ENCODE measurements at regions not wholly inside any gene's neighbourhood (a gene's known extent, or its start where the extent isn't known, plus 50 kb on each side); places are given as distances from the start of the nearest gene placed in this dataset.

DNA sequence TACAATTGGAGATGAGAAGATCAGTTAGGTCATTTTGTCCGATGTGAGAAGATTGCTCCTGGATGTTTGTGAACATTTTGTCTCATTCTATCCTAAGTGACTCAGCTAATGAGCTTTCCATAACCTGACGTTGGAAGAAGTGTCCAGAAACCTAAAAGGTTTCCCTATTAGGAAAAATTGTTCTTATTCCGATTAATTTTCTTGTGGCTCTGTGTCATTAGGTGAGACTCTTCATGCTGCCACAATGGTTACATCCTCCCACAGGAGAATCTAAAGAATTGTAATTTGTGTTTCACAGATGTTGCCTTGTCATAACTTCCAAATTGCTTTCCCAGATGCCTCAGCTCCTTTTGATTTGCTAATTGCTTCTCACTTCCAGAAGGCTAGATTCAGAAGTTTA lies 261.0 kb upstream of the APCDD1 start:
- ChIA-PET RAD21 (ENCODE audit: low non-redundant PET in 1 of 2, low total read pairs in 2 of 2, uncharacterized antibody in 2 of 2, unreplicated experiment in 2 of 2) (no interaction called here), CTCF (no interaction called here), POLR2A (no interaction called here)
- Histone ChIP-seq H3K27ac (ENCODE audit: low read depth, low read length) (no peak overlapping the region), H3K9me3 (ENCODE audit: control insufficient read depth in 1 of 2, insufficient read depth in 1 of 2, low read depth in 1 of 2, low read length in 2 of 2) (no peaks in the 10 kb centered on the region), H3K9ac (ENCODE audit: low read length) (no peak overlapping the region), H4K20me1 (ENCODE audit: insufficient read depth) (no peaks in the 10 kb centered on the region), H3K36me3 (ENCODE audit: control insufficient read depth in 1 of 2, insufficient read depth in 2 of 2, low read length in 2 of 2) (no peaks in the 10 kb centered on the region), H3K4me1 (ENCODE audit: control insufficient read depth in 1 of 2, insufficient read depth in 2 of 2, low read length in 2 of 2) (peaks cover 0 to 4% of the 10 kb centered on the region in 2 experiments; a peak in 1 of 4 replicates), H3K9me2 (ENCODE audit: insufficient read depth) (no peaks in the 10 kb centered on the region), H3K4me3 (replicated peaks in 1 of 2; ENCODE audit: low read depth in 1 of 2, low read length in 2 of 2) (no peak overlapping the region), H2AFZ (ENCODE audit: low read depth, low read length, poor library complexity, severe bottlenecking) (no peak overlapping the region), H3K4me2 (ENCODE audit: low read length) (no peak overlapping the region), H3K79me2 (ENCODE audit: insufficient read depth, low read length) (no peaks in the 10 kb centered on the region), H3K27me3 (ENCODE audit: insufficient read depth, low read length) (no peaks in the 10 kb centered on the region)
- TF ChIP-seq, protein P1, sequence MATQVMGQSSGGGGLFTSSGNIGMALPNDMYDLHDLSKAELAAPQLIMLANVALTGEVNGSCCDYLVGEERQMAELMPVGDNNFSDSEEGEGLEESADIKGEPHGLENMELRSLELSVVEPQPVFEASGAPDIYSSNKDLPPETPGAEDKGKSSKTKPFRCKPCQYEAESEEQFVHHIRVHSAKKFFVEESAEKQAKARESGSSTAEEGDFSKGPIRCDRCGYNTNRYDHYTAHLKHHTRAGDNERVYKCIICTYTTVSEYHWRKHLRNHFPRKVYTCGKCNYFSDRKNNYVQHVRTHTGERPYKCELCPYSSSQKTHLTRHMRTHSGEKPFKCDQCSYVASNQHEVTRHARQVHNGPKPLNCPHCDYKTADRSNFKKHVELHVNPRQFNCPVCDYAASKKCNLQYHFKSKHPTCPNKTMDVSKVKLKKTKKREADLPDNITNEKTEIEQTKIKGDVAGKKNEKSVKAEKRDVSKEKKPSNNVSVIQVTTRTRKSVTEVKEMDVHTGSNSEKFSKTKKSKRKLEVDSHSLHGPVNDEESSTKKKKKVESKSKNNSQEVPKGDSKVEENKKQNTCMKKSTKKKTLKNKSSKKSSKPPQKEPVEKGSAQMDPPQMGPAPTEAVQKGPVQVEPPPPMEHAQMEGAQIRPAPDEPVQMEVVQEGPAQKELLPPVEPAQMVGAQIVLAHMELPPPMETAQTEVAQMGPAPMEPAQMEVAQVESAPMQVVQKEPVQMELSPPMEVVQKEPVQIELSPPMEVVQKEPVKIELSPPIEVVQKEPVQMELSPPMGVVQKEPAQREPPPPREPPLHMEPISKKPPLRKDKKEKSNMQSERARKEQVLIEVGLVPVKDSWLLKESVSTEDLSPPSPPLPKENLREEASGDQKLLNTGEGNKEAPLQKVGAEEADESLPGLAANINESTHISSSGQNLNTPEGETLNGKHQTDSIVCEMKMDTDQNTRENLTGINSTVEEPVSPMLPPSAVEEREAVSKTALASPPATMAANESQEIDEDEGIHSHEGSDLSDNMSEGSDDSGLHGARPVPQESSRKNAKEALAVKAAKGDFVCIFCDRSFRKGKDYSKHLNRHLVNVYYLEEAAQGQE (IDR thresholded peaks at IDR 0.05; ENCODE audit: low read depth) = no peak
- TF ChIP-seq POLR2A (IDR thresholded peaks at IDR 0.05; ENCODE audit: borderline replicate concordance, extremely low read depth, insufficient read depth, insufficient read length) (no peak), JUND (IDR thresholded peaks at IDR 0.05) (no peak), EGR1 (IDR thresholded peaks at IDR 0.05; ENCODE audit: low read depth) (no peak), POLR2AphosphoS5 (IDR thresholded peaks at IDR 0.05; ENCODE audit: low read depth, low read length) (no peak), TCF7L2 (IDR thresholded peaks at IDR 0.05; ENCODE audit: borderline replicate concordance, extremely low read depth, insufficient read depth, insufficient read length) (no peak), EZH2phosphoT487 (IDR thresholded peaks at IDR 0.05; ENCODE audit: borderline replicate concordance) (no peak), YY1 (IDR thresholded peaks at IDR 0.05; ENCODE audit: extremely low read depth, insufficient replicate concordance, low read depth, low read length) (no peak), ZNF274 (IDR thresholded peaks at IDR 0.05; ENCODE audit: low read depth, low read length) (no peak), EZH2 (IDR thresholded peaks at IDR 0.05) (no peak), RAD21 (IDR thresholded peaks at IDR 0.05; ENCODE audit: low read depth) (no peak)
- TF ChIP-seq, protein P2, sequence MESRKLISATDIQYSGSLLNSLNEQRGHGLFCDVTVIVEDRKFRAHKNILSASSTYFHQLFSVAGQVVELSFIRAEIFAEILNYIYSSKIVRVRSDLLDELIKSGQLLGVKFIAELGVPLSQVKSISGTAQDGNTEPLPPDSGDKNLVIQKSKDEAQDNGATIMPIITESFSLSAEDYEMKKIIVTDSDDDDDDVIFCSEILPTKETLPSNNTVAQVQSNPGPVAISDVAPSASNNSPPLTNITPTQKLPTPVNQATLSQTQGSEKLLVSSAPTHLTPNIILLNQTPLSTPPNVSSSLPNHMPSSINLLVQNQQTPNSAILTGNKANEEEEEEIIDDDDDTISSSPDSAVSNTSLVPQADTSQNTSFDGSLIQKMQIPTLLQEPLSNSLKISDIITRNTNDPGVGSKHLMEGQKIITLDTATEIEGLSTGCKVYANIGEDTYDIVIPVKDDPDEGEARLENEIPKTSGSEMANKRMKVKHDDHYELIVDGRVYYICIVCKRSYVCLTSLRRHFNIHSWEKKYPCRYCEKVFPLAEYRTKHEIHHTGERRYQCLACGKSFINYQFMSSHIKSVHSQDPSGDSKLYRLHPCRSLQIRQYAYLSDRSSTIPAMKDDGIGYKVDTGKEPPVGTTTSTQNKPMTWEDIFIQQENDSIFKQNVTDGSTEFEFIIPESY (IDR thresholded peaks at IDR 0.05; ENCODE audit: extremely low read depth, insufficient replicate concordance, low read length) = no peak
- TF ChIP-seq, protein P3, sequence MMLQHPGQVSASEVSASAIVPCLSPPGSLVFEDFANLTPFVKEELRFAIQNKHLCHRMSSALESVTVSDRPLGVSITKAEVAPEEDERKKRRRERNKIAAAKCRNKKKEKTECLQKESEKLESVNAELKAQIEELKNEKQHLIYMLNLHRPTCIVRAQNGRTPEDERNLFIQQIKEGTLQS (IDR thresholded peaks at IDR 0.05) = no peak
- DNase-seq (ENCODE audit: low read depth, low spot score) = no peak
- no TSS peak for BruUV-seq (replicated peaks)
- ATAC-seq = no peak
- intact Hi-C loops (cut with micrococcal nuclease) = no loop called here

All from HCT116 (cell line).